NOMO-1 (cell line): ENCODE measurements at regions not wholly inside any gene's neighbourhood (a gene's known extent, or its start where the extent isn't known, plus 50 kb on each side); places are given as distances from the start of the nearest gene placed in this dataset.

Experiments used
- DNase-seq, 2 experiments: peaks; one replicate each; lab custom pipeline; 2025; ENCODE audit not compliant: unreplicated experiment in 2 of 2; lab: John Stamatoyannopoulos, UW

GRCh38 chr6:56407883-56408410 lies 160.6 kb upstream of the COL21A1 start:
- DNase-seq, result no peak

- no peak for DNase-seq
Observed at GRCh38 chr6:56406276-56407269, 159.2 kb upstream of the COL21A1 start.

GRCh38 chr6:56404599-56404998 lies 157.2 kb upstream of the COL21A1 start:
- DNase-seq, result no peak

- DNase-seq, result no peak
Observed at GRCh38 chr6:56403745-56404144, 156.4 kb upstream of the COL21A1 start.

- DNase-seq, result no peak
Observed at GRCh38 chr6:56401477-56402070, 154.2 kb upstream of the COL21A1 start.

GRCh38 chr6:56400273-56400672 lies 152.9 kb upstream of the COL21A1 start:
- no peak for DNase-seq

GRCh38 chr6:56399672-56400263 lies 152.4 kb upstream of the COL21A1 start:
- no peak for DNase-seq

- no peak for DNase-seq
Observed at GRCh38 chr6:56399250-56399671, 151.9 kb upstream of the COL21A1 start.

GRCh38 chr6:56396435-56396834 lies 149.1 kb upstream of the COL21A1 start:
- DNase-seq, result no peak

- no peak for DNase-seq
Observed at GRCh38 chr6:56393615-56394612, 146.5 kb upstream of the COL21A1 start.

- DNase-seq, result no peak
Observed at GRCh38 chr6:56388415-56388755, 141.0 kb upstream of the COL21A1 start.

- no peak for DNase-seq
Observed at GRCh38 chr6:56387621-56388414, 140.4 kb upstream of the COL21A1 start.

- DNase-seq, result no peak
Observed at GRCh38 chr6:56386717-56387116, 139.3 kb upstream of the COL21A1 start.

- no peak for DNase-seq
Observed at GRCh38 chr6:56385981-56386593, 138.7 kb upstream of the COL21A1 start.

GRCh38 chr6:56383160-56383559 lies 135.8 kb upstream of the COL21A1 start:
- DNase-seq, result no peak

- no peak for DNase-seq
Observed at GRCh38 chr6:56382416-56382940, 135.1 kb upstream of the COL21A1 start.

GRCh38 chr6:56381801-56382251 lies 134.4 kb upstream of the COL21A1 start:
- no peak for DNase-seq

- no peak for DNase-seq
Observed at GRCh38 chr6:56380476-56380875, 133.1 kb upstream of the COL21A1 start.
